Posterior vena cava (tissue), 2 donors: ENCODE measurements at regions not wholly inside any gene's neighbourhood (a gene's known extent, or its start where the extent isn't known, plus 50 kb on each side); places are given as distances from the start of the nearest gene placed in this dataset.
"Not testable (repeated sequence)": the region's sequence is repeated elsewhere in the genome, so short reads cannot be mapped to it uniquely, and the experiment has no call there.

Source experiments
- DNase-seq: peaks from one replicate; pipeline ENCODE4 v3.0.0-alpha.2; 2020; ENCODE audit warnings: low spot score
- intact Hi-C, 2 donors: fragments of 100-400 bp; cut with DNase I; formaldehyde crosslinking; loops; one replicate each; pipeline versions ENCODE4 v1.14.1 to v1.14.2; 2022 to 2023
- donor health status: DM: yes; HTN: yes; CAD: no.
- donor health status: DM: yes; HTN: yes; CAD: no.

DNA sequence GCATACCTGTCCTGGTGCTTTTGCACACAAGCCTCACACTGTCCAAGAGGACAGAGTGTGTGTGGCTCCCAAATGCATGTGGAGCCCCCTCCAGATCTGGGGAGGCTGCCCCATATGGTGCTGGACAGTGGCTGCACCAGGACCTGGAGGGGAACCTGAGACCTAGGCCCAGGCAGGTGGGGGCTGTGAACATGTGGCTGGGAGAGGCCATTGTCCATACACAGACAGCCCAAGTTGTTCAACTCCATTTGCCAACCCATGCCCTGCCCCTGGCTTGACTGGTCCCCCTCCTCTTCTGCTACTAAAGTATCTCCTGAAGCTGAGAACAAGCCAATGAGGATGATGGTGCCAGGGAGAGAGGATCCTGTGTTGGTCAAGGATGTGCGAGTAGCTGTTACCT, 94.0 kb downstream of the ING1 start:
- intact Hi-C loops = no loop called here
- DNase-seq = peak; percentile 38

DNA sequence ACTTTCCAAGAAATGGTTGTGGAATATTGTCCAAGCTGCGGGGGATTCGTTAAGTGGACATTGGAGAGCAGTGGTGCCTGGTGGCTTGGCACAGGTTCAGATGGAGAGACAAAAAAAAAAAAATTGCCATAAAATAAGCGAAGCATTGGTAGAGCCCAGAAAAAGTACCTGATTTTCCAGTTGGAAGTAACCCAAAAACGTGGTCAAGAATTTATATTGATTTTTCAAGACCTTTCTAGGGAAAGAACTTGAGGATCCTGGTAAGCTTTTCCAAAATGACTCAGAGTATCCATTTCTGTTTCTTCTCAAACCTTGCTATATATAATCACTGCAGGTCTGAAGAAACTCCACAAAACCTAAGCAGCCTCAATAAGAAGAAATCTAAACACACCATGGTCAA, 94.6 kb downstream of the ING1 start:
- intact Hi-C loops = no loop called here
- DNase-seq = no peak

DNA sequence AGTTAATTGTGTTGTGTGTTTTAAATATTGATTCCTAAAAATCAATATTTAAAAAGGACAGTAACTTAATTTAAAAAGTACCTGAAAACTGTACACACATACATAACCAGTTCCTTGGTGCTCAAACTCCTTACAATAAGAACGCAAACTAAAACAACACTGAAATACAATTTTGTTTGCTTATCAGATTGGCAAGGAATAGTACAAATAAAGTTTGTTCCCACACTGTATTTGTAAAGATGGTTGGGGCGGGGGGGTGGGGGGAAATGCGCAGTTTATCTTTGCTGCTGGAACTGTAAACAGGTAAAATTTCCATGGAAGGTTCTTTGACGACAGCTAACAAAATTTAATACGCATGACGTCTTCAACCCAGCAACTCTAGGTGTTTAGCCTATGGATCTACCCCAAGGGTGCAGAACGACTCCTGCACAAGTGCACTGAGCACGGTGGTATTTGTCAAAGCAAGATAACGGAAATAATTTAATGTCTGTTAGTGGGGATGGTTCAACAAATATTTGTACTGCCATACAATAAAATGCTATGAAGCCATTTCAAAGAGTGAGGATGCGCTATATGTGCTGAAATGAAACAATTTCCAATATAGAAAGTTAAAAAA, 96.5 kb downstream of the ING1 start:
- no peak for DNase-seq
- intact Hi-C loops = loop anchor here (5.0 to 10.0 kb wide), 4 partner anchors 85 to 1678 kb away; partner anchors contain the start of gene ING1 (in 1 of the 2)

DNA sequence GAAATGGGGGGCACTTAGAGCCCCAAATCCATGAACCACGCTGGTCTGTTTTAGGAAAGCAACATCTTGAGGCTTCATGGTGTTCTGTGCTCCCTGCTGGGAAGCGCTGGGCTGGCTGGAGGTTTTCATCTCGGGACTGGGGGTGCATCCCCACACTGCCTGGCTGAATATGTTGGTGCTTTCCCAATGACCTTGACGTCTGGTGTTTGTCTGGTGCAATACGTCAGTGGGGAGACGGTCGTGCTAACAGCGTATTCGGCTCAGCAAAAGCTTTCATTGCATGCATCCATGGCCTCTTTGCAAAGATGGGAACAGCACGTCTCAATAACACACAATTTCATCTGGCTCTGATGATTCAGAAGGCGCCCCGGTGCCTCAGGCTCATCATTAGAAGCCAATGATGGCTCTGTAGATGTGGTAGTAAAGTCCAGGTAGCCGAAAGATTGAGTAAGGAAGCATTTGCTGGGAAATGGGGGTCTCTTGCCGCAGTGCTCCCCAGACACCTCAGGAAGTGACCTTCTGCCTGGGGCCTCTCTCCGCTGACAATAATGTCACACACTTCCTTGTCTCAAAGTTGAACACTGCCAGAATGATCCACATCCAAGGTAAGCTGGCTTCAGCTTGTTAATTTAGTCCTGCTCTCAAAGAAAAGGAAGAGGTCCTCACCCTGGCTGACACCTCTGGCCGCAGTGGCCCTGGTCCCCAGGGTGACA, 97.7 kb downstream of the ING1 start:
- intact Hi-C loops = loop anchor here (5.0 to 10.0 kb wide), 4 partner anchors 86 to 1679 kb away; partner anchors contain the start of gene ING1 (in 1 of the 2)
- DNase-seq = peak; percentile 15

DNA sequence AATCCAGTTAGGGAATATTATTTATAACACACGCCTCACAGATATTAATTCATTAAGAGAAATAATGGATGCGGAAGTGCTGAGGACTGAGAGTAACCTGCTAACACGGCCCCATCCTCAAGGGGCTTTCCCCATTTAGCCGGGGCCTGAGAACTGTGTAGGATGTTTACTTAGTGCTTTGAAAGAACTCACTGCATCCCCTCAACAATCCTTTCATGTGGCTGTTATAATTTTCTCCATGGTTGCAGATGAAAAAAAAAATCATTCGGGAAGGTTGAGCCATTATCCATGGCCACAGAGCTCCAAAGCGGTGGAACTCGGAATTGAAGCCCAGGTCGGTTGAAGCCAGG, 98.2 kb downstream of the ING1 start:
- no peak for DNase-seq
- intact Hi-C loops = loop anchor here (5.0 to 10.0 kb wide), 4 partner anchors 87 to 1679 kb away; partner anchors contain the start of gene ING1 (in 1 of the 2)

DNA sequence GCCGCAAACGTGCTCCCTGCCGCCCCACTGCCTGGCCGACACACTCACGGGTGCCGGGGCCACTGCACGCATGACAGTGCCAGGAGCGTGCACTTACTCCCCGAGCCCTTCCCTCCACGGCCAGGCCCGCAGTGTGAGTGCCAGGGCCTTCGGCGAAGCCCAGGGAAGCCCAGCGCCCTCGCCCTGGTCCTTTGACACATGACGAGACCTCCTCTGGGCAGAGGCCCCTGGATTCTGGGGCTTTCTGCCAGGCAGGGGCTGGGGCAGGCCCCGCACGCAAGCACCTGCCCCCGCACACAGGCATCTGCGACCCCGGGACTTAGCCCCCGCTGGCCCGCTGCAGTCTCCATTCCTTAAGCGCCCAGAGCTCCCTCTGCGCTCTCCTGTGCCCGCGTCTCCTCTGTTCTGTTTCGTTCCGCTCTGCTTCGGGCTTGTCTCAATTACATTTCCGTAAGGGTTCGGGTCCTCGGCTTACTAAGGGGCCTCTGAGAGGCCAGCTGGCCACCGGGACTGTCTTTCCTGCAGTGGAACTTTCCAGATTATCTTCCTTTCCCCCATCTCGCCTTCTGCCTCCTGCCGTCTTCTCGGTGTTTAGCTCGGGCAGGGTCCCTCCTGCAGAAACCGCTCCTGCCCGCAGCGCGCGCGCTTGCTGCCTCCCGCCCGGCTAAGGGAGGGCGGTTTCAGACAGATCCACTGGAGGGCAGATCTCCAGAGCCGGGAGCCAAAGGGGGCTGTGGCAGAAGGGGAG, 98.8 kb downstream of the ING1 start:
- intact Hi-C loops = loop anchor here (5.0 to 10.0 kb wide), 4 partner anchors 87 to 1680 kb away; partner anchors contain the start of gene ING1 (in 1 of the 2)
- DNase-seq = peak; percentile 72

DNA sequence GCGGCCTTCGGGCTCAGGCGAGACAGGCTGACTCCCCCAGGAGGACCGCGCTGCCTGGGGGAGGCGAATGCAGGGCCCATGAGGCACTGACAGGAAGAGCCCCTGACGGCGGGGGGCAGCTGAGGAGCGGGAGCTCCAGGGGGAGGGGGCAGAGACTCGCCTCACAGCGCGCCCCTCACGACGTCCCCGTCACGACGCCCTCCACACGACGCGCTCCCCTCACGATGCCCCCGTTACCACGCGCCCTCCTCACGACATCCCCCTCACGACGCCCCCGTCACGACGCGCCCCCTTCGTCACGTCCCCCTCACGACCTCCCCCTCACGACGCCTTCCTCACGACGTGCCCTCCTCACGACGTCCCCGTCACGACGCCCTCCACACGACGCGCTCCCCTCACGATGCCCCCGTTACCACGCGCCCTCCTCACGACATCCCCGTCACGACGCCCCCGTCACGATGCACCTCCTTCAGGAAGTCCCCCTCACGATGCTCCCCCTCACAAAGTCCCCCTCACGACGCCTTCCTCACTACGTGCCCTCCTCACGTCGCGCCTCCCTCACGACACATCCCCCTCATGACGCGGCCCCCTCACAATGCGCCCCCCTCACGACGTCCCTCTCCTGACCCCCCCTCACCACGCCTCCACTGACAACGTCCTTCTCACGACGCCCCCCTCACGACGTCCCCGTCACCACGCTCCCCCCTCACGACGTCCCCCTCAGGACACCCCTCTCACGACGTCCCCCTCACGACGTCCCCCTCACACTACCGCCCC, 99.6 kb downstream of the ING1 start:
- intact Hi-C loops = loop anchor here (5.0 to 10.0 kb wide), 4 partner anchors 88 to 1681 kb away; partner anchors contain the start of gene ING1 (in 1 of the 2)
- DNase-seq = peak; percentile 70

DNA sequence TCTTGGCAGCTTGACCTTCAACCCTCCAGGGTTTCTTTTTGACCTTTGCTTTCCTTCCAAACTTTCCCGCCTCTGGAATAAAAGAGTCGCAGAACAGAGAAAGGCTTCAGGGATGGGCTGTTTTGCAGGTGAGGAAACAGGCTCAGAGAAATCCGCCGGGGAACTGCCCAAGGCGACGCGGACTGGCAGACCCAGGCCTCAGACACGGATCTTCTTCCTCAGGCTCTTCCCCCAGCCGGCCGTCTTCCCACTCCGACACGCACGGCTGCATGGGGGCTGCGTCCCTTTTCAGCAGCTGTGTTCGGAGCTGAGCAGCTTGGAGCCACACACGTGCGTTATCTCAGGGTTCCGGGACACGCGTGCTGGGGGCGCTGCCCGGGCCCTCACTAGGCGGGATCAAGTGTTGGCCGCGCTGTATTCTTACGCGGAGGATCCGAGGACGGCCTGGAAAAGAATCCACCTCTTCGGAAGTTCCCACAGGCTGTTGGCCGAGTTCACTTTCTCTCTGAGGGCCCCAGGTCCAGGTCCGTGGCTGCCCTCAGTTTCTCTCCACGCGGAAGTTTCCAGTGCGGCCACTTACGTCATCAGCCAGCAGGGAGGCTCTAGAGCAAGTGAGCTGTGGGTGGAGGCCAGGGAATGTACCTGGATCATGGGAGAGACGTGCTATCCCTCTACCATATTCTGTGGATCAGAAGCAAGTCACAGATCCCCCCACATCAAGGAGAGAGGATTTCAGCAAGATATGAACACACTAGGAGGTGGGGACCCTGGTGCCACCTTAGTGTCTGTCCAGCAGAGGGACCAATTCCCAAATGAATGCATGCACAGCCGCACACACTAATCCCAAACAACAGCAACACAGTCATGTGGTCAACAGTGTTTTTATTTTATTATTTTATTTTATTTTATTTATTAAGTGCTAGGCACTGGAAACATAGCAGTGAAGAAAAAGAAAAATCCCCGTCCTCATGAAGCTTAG, 100.4 kb downstream of the ING1 start:
- intact Hi-C loops = loop anchor here (5.0 to 10.0 kb wide), 4 partner anchors 89 to 1682 kb away; partner anchors contain the start of gene ING1 (in 1 of the 2)
- DNase-seq = peak; percentile 74

DNA sequence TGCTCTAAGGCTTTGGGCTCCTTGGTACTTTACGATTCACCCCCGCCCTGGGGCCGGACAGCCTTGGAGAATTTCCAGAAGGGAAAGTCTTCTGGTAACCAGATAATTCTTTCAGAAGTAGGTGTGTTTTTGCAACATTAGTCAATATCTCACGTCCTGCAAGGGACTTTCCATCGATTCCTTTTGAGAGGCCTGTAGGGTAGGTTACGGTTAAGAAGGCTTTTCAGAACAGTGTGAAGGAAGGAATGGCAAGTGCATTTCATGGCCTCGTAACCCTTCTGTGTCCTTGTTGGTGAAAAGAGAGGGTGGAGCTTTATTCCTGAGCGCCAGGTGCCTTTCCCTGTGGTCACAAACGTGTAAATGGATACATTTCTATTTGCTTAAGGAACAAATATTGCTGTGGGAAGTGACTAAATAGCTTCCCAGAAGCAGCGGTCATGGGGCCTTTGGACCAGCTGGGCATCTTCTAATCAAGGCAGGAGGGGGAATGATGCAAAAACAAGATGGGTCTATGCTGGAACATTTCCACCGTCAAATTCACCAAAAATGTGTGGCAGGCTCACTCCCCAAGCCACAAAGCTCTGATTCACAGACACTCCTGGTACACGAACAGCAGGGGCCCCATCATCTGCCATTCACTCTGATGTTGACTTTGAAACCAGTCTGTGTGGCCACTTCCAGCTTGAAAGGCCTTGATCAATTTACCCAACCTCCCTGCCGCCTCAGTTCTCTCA, 99.2 kb downstream of the ANKRD10 start:
- intact Hi-C loops = loop anchor here (5.0 to 10.0 kb wide), 4 partner anchors 91 to 221 kb away; partner anchors contain the start of gene ING1 (in 1 of the 2)
- peak; percentile 32 for DNase-seq

DNA sequence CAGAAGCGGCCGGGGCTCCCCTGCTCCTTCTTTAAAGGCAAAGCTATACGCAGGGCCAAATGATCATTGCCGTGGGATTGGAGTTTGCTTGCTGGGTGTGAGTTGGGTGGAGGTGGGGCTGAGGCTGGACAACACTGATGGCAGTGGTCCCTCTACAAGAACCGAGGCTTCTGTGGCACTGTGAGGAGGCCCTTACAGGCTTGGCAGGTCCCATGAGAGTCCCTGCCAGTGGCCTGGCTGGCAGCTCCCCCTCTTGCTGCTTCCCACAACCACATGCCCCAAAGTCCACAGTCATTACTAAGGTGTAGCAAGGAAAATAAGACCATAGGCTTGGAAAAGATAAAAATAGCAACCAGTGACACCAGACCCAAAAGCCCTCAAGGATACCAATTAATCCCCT, 98.4 kb downstream of the ANKRD10 start:
- DNase-seq = no peak
- intact Hi-C loops = loop anchor here (5.0 to 10.0 kb wide), 4 partner anchors 92 to 222 kb away; partner anchors contain the start of gene ING1 (in 1 of the 2)

DNA sequence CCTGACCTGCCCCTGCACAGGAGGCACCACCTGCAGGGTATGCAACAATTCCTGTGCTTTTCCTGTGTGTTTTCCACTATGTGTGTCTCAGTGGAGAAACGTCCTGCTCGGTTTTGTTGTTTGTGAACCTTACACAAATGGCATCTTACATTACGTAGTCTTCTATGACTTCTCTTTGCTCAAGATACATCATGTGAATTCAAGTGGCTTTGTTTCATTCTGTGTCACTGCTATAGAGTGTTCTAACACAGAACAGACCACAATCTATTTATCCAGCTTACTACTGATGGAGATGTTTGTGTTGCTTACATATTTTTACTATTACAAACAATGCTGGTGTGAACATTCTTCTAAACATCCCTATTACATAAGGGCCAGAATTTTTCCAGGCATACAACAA, 97.7 kb downstream of the ANKRD10 start:
- intact Hi-C loops = loop anchor here (5.0 to 10.0 kb wide), 4 partner anchors 92 to 222 kb away; partner anchors contain the start of gene ING1 (in 1 of the 2)
- no peak for DNase-seq

DNA sequence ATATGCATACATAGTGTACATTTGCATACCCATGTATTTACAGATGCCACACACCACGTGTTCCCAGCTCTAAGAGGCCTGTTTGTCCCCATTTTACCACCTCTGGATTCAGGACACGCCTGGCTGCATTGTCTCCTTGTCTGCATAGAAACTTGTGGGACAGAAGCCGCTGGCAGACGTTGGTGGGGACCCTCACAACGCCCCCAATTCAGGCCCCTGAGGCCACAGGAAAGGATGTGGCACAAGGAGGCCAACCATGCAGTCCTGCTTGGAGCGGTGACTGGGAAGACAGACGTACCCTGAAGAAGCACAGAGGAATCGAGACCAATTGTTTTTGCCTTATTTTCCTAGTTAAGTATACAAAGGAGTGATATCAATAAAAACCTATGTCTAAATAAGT, 96.1 kb downstream of the ANKRD10 start:
- intact Hi-C loops = loop anchor here (5.0 to 10.0 kb wide), 4 partner anchors 94 to 224 kb away; partner anchors contain the start of gene ING1 (in 1 of the 2)
- no peak for DNase-seq

DNA sequence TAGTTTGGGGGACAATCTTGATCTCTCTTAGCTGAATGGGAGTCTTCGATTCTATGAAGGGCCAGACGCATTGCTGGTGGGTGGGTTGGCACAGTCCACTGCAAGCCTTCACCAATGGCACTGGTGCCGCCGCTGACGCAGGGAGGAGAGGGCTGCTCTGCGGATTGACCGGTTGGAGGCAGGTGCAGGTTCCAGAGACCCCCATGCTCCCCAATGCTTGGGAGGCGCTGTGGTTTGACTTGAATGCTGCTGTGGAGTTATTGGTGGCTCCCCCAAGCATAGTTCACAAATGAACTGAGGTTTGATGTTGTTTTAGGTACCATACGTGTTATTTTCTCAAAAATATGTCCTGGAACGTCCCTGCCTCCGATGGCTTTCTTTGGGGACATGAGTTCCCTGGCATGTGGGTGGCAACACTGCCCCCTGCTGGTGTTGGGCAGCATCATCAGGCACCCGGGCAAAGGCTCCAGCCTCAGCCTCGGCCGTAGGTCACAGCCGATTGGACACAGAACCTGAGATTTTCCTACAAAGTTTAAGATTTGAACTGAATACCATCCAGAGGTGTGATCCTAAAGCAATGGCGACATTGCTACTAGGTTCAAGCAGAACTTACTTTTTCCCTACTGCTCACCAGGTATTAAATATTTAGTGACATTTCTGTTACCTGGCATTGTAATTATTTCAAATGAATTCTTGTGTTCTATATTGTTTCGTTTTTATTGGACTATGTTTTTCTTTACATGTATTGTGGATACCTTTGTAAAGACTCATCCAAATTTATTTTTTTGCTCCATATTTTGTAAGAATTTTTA, 95.5 kb downstream of the ANKRD10 start:
- peak; percentile 92 for DNase-seq
- intact Hi-C loops = loop anchor here (5.0 to 10.0 kb wide), 4 partner anchors 95 to 225 kb away; partner anchors contain the start of gene ING1 (in 1 of the 2)

DNA sequence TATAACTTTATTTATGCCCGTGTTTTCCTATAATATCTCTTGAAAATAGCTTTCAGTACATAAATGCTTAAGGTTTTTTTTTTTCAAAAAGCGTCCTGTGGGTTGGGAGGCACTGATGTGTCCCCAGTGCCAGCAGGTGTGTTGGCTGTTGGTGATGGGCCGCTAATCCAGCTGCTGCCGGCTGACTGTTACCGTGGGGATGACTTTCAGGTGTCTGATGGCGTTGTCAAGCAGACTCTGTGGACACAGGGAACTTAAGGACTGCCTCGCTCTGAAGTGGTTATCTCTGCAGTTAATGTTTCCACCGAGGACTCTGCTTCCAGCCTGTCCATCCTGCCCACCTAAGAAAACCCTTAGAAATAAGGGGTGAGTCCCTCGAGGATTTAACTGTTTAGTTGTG, 94.5 kb downstream of the ANKRD10 start:
- intact Hi-C loops = no loop called here
- no peak for DNase-seq

DNA sequence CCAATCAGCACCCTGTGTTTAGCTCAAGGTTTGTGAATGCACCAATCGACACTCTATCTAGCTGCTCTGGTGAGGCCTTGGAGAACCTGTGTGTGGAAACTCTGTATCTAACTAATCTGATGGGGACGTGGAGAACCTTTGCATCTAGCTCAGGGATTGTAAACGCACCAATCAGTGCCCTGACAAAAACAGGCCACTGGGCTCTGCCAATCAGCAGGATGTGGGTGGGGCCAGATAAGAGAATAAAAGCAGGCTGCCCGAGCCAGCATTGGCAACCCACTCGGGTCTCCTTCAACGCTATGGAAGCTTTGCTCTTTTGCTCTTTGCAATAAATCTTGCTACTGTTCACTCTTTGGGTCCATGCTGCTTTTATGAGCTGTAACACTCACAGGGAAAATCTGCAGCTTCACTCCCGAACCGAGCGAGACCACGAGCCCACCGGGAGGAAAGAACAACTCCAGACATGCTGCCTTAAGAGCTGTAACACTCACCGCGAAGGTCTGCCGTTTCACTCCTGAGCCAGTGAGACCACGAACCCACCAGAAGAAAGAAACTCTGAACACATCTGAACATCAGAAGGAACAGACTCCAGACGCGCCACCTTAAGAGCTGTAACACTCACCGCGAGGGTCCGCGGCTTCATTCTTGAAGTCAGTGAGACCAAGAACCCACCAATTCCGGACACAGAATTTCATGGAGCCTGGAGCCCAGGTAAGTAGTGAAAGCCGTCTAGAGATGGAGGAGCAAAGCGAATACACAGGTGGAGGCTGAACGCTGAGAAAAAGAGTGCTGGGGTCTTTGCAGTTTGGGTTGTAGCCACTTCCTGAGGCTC, 92.8 kb downstream of the ANKRD10 start:
- intact Hi-C loops, DNase-seq: not testable (repeated sequence)

DNA sequence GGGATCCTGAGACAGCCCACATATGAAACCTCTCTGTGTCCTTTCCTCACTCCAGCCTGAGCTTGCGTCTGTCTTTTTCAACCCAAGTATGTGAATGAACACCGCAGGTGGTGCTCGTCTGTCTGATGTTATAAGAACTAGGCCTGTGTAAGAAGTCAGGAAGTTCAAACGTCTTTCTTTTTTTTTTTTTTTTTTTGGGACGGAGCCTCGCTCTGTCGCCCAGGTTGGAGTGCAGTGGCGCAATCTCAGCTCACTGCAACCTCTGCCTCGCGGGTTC, 92.3 kb downstream of the ANKRD10 start:
- no peak for DNase-seq

More for the DNA sequence above, 92.3 kb downstream of the ANKRD10 start:
- intact Hi-C loops = no loop called here
